ENCODE measurements at regions not wholly inside any gene's neighbourhood (a gene's known extent, or its start where the extent isn't known, plus 50 kb on each side); places are given as distances from the start of the nearest gene placed in this dataset.

DNA sequence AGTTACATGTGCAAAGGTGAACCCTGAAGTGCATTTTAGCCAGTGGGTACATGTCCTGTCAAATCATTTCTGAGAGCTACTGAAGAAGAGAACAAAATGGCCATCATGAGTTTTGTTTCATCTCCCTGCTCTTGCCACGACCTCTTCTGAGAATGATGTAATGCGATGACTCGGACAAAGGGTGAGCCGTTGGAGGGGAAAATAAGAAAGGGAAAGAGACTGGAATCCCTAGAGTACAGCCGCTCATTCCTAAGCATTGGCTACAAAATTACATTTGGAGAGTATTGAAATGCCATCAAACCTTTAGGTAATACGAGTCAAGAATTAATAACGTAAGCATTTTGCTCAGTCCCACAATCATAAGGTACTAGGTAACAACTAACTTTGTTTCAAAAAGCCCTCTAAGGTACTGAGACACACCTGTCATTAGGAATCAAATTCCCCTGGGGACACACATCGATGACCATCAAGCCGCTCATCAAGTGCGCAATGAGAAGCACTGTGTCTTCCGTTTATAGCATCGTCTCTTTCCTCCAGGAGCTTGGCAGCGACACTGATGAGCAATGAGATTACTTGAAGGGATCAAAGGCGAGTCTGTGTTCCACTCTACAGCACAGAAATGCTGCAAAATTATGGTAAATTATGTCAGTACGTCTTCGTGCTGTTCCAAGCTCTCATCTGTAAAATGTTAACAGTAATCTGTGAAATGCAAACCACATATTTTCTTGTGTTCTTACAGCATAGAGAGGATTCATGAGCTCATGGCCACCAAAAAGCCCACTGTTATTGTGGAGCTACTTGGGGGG lies 97.3 kb upstream of the PIEZO2 start:
- Histone ChIP-seq H3K4me1 (ENCODE audit: insufficient read depth) (no peaks in the 10 kb centered on the region), H3K4me3 (no peak overlapping the region), H3K36me3 (no peaks in the 10 kb centered on the region), H3K9me3 (no peaks in the 10 kb centered on the region), H3K27ac (no peak overlapping the region), H3K27me3 (no peaks in the 10 kb centered on the region)
- 83 to 87% (median 83%) methylated on average over 16 of the region's 16 CpGs for WGBS, 3 donors
- no peak for DNase-seq
- intact Hi-C loops (cut with DNase I), result no loop called here
- TF ChIP-seq EP300 (IDR thresholded peaks at IDR 0.05) (no peak), POLR2A (IDR thresholded peaks at IDR 0.05) (no peak), CTCF (IDR thresholded peaks at IDR 0.05) (no peak)

DNA sequence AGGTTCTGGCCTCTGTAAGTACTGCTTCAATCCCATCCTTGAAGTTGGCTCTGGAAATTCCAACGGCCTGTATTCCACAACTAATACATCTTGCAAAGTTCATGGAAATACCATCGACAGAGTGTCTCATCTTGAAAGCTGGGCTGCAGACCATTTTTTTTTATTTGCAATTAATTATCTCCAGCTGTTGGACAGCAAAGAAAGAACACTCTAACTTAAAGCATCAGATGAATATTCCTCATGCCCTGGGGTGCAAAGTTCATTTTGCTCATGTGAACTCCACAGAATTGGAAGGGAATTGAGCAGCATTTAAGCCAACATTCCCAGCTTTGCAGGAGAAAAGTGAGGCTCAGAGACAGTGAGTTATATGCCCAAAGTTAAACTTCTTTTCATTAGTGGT lies 96.5 kb upstream of the PIEZO2 start:
- intact Hi-C loops (cut with DNase I), result no loop called here
- no peaks in the 10 kb centered on the region for H3K9me3 ChIP-seq
- H3K27me3 ChIP-seq, result no peaks in the 10 kb centered on the region
- no peak overlapping the region for H3K27ac ChIP-seq
- TF ChIP-seq CTCF (IDR thresholded peaks at IDR 0.05) (no peak), POLR2A (IDR thresholded peaks at IDR 0.05) (no peak), EP300 (IDR thresholded peaks at IDR 0.05) (no peak)
- no peak for DNase-seq
- no peaks in the 10 kb centered on the region for H3K36me3 ChIP-seq
- H3K4me3 ChIP-seq, result no peak overlapping the region
- 21 to 25% (median 25%) methylated on average over 2 of the region's 2 CpGs for WGBS, 3 donors
- H3K4me1 ChIP-seq (ENCODE audit: insufficient read depth), result no peaks in the 10 kb centered on the region

- Histone ChIP-seq H3K9me3 (no peaks in the 10 kb centered on the region), H3K4me1 (ENCODE audit: insufficient read depth) (no peaks in the 10 kb centered on the region), H3K27me3 (no peaks in the 10 kb centered on the region), H3K27ac (no peak overlapping the region), H3K36me3 (no peaks in the 10 kb centered on the region), H3K4me3 (no peak overlapping the region)
- DNase-seq, result no peak
- intact Hi-C loops (cut with DNase I), result no loop called here
- WGBS, 3 donors, result 77 to 90% (median 84%) methylated on average over 2 of the region's 2 CpGs
- TF ChIP-seq CTCF (IDR thresholded peaks at IDR 0.05) (no peak), POLR2A (IDR thresholded peaks at IDR 0.05) (no peak), EP300 (IDR thresholded peaks at IDR 0.05) (no peak)
These were observed 88.1 kb upstream of the PIEZO2 start for GRCh38 chr18:11237484-11237883.

DNA sequence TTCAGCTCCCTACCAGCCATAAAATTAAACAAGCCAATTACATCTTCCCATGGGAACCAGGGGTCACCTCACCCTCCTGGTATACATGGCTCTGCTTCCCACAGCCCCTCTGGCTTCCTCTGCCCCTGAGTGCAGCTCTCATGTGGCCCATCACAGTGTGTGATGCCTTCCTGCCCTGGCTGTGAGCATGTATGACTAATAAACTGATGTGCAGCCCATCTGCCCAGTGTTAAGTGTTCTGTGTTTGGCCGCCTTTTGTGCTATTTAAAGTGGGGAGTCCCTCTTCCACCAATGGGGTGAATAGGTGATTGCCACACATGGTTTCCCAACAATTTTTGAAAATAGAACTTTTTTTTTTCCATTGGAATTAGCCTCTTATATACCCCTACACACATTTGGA lies 87.7 kb upstream of the PIEZO2 start:
- Histone ChIP-seq H3K4me1 (ENCODE audit: insufficient read depth) (no peaks in the 10 kb centered on the region), H3K27me3 (no peaks in the 10 kb centered on the region), H3K27ac (no peak overlapping the region), H3K36me3 (no peaks in the 10 kb centered on the region), H3K9me3 (no peaks in the 10 kb centered on the region), H3K4me3 (no peak overlapping the region)
- intact Hi-C loops (cut with DNase I), result no loop called here
- DNase-seq, result no peak
- TF ChIP-seq POLR2A (IDR thresholded peaks at IDR 0.05) (no peak), EP300 (IDR thresholded peaks at IDR 0.05) (no peak), CTCF (IDR thresholded peaks at IDR 0.05) (no peak)
- 89 to 96% (median 92%) methylated on average over 1 of the region's 1 CpG for WGBS, 3 donors

Data from ovary (tissue), 7 donors.